ENCODE measurements at regions not wholly inside any gene's neighbourhood (a gene's known extent, or its start where the extent isn't known, plus 50 kb on each side); places are given as distances from the start of the nearest gene placed in this dataset.

GRCh38 chr18:77442393-77442792, 192.7 kb downstream of the GALR1 start:
- Histone ChIP-seq H3K4ac (ENCODE audit: low read length) (no peak overlapping the region), H3K9me3 (replicated peaks in 1 of 2; ENCODE audit: control insufficient read depth in 2 of 2, insufficient read depth in 1 of 2, low read depth in 1 of 2, low read length in 2 of 2) (no peaks in the 10 kb centered on the region), H3K4me2 (ENCODE audit: insufficient read depth, low read length, poor library complexity, severe bottlenecking) (no peak overlapping the region), H2BK5ac (ENCODE audit: low read length) (no peak overlapping the region), H3K23ac (ENCODE audit: low read depth, low read length, poor library complexity) (no peak overlapping the region), H4K8ac (ENCODE audit: low read depth, low read length) (no peak overlapping the region), H3K27ac (replicated peaks; ENCODE audit: low read length) (no peak overlapping the region), H3K14ac (ENCODE audit: low read length) (no peak overlapping the region), H2AFZ (ENCODE audit: low read length) (no peak overlapping the region), H2BK120ac (ENCODE audit: low read depth, low read length) (no peak overlapping the region), H3K18ac (ENCODE audit: low read length) (no peak overlapping the region), H2AK5ac (ENCODE audit: low read depth, low read length) (no peak overlapping the region), H3K4me1 (ENCODE audit: control insufficient read depth in 2 of 2, insufficient read depth in 1 of 2, low read depth in 1 of 2, low read length in 2 of 2) (no peaks in the 10 kb centered on the region), H4K91ac (ENCODE audit: low read depth, low read length, poor library complexity) (no peak overlapping the region), H2BK15ac (ENCODE audit: low read length) (no peak overlapping the region), H3K4me3 (ENCODE audit: low read length in 2 of 2) (no peak overlapping the region), H3K9ac (ENCODE audit: low read depth, low read length, poor library complexity) (no peak overlapping the region), H3K79me1 (ENCODE audit: low read depth, low read length) (no peaks in the 10 kb centered on the region), H2BK12ac (ENCODE audit: low read length) (no peak overlapping the region), H3K27me3 (ENCODE audit: control insufficient read depth in 3 of 3, insufficient read depth in 3 of 3, low read depth in 1 of 3, low read length in 3 of 3) (no peaks in the 10 kb centered on the region), H3K36me3 (replicated peaks in 1 of 2; ENCODE audit: control insufficient read depth in 2 of 2, insufficient read depth in 2 of 2, low read length in 2 of 2) (no peaks in the 10 kb centered on the region)
- WGBS, 2 donors (ENCODE audit: extremely low coverage in 2 of 2, insufficient read length in 2 of 2, insufficient replicate concordance in 1 of 2): no CpG with 5 or more reads among the region's 6 CpGs
- no peak for DNase-seq (ENCODE audit: low spot score)

- Histone ChIP-seq H3K23ac (ENCODE audit: low read depth, low read length, poor library complexity) (no peak overlapping the region), H3K4ac (ENCODE audit: low read length) (no peak overlapping the region), H3K4me3 (ENCODE audit: low read length in 2 of 2) (peak overlapping the region in 1 of 2 donors; percentile 57), H3K27me3 (ENCODE audit: control insufficient read depth in 3 of 3, insufficient read depth in 3 of 3, low read depth in 1 of 3, low read length in 3 of 3) (no peaks in the 10 kb centered on the region), H2BK5ac (ENCODE audit: low read length) (no peak overlapping the region), H3K18ac (ENCODE audit: low read length) (peak overlapping the region; percentile 72), H3K79me1 (ENCODE audit: low read depth, low read length) (no peaks in the 10 kb centered on the region), H2AK5ac (ENCODE audit: low read depth, low read length) (no peak overlapping the region), H4K91ac (ENCODE audit: low read depth, low read length, poor library complexity) (no peak overlapping the region), H3K4me2 (ENCODE audit: insufficient read depth, low read length, poor library complexity, severe bottlenecking) (no peak overlapping the region), H3K9me3 (replicated peaks in 1 of 2; ENCODE audit: control insufficient read depth in 2 of 2, insufficient read depth in 1 of 2, low read depth in 1 of 2, low read length in 2 of 2) (no peaks in the 10 kb centered on the region), H3K9ac (ENCODE audit: low read depth, low read length, poor library complexity) (no peak overlapping the region), H2BK15ac (ENCODE audit: low read length) (no peak overlapping the region), H2BK120ac (ENCODE audit: low read depth, low read length) (no peak overlapping the region), H2BK12ac (ENCODE audit: low read length) (no peak overlapping the region), H3K36me3 (replicated peaks in 1 of 2; ENCODE audit: control insufficient read depth in 2 of 2, insufficient read depth in 2 of 2, low read length in 2 of 2) (no peaks in the 10 kb centered on the region), H2AFZ (ENCODE audit: low read length) (no peak overlapping the region), H3K27ac (replicated peaks; ENCODE audit: low read length) (no peak overlapping the region), H4K8ac (ENCODE audit: low read depth, low read length) (no peak overlapping the region), H3K4me1 (ENCODE audit: control insufficient read depth in 2 of 2, insufficient read depth in 1 of 2, low read depth in 1 of 2, low read length in 2 of 2) (no peaks in the 10 kb centered on the region), H3K14ac (ENCODE audit: low read length) (no peak overlapping the region)
- no peak for DNase-seq (ENCODE audit: low spot score)
- WGBS, 2 donors (ENCODE audit: extremely low coverage in 2 of 2, insufficient read length in 2 of 2, insufficient replicate concordance in 1 of 2): no CpG with 5 or more reads among the region's 10 CpGs
Observed at GRCh38 chr18:77444385-77444784, 194.7 kb downstream of the GALR1 start.

GRCh38 chr18:77448046-77448445, 198.4 kb downstream of the GALR1 start:
- no peak overlapping the region for H4K91ac ChIP-seq (ENCODE audit: low read depth, low read length, poor library complexity)
- no peak overlapping the region for H2BK120ac ChIP-seq (ENCODE audit: low read depth, low read length)
- DNase-seq (ENCODE audit: low spot score): no peak
- H3K4me2 ChIP-seq (ENCODE audit: insufficient read depth, low read length, poor library complexity, severe bottlenecking): no peak overlapping the region
- H3K27ac ChIP-seq (replicated peaks; ENCODE audit: low read length): no peak overlapping the region
- no peak overlapping the region for H2AK5ac ChIP-seq (ENCODE audit: low read depth, low read length)
- H4K8ac ChIP-seq (ENCODE audit: low read depth, low read length): no peak overlapping the region
- H3K18ac ChIP-seq (ENCODE audit: low read length): no peak overlapping the region
- no peaks in the 10 kb centered on the region for H3K27me3 ChIP-seq (ENCODE audit: control insufficient read depth in 3 of 3, insufficient read depth in 3 of 3, low read depth in 1 of 3, low read length in 3 of 3)
- H3K9ac ChIP-seq (ENCODE audit: low read depth, low read length, poor library complexity): no peak overlapping the region
- no peak overlapping the region for H3K4ac ChIP-seq (ENCODE audit: low read length)
- no peaks in the 10 kb centered on the region for H3K4me1 ChIP-seq (ENCODE audit: control insufficient read depth in 2 of 2, insufficient read depth in 1 of 2, low read depth in 1 of 2, low read length in 2 of 2)
- no peak overlapping the region for H2AFZ ChIP-seq (ENCODE audit: low read length)
- no peak overlapping the region for H2BK15ac ChIP-seq (ENCODE audit: low read length)
- H2BK12ac ChIP-seq (ENCODE audit: low read length): no peak overlapping the region
- no peak overlapping the region for H3K23ac ChIP-seq (ENCODE audit: low read depth, low read length, poor library complexity)
- H3K14ac ChIP-seq (ENCODE audit: low read length): no peak overlapping the region
- no peak overlapping the region for H2BK5ac ChIP-seq (ENCODE audit: low read length)
- no CpG with 5 or more reads among the region's 6 CpGs for WGBS, 2 donors (ENCODE audit: extremely low coverage in 2 of 2, insufficient read length in 2 of 2, insufficient replicate concordance in 1 of 2)
- no peaks in the 10 kb centered on the region for H3K79me1 ChIP-seq (ENCODE audit: low read depth, low read length)
- no peaks in the 10 kb centered on the region for H3K9me3 ChIP-seq (replicated peaks in 1 of 2; ENCODE audit: control insufficient read depth in 2 of 2, insufficient read depth in 1 of 2, low read depth in 1 of 2, low read length in 2 of 2)
- H3K36me3 ChIP-seq (replicated peaks in 1 of 2; ENCODE audit: control insufficient read depth in 2 of 2, insufficient read depth in 2 of 2, low read length in 2 of 2): no peaks in the 10 kb centered on the region
- H3K4me3 ChIP-seq (ENCODE audit: low read length in 2 of 2): no peak overlapping the region

DNA sequence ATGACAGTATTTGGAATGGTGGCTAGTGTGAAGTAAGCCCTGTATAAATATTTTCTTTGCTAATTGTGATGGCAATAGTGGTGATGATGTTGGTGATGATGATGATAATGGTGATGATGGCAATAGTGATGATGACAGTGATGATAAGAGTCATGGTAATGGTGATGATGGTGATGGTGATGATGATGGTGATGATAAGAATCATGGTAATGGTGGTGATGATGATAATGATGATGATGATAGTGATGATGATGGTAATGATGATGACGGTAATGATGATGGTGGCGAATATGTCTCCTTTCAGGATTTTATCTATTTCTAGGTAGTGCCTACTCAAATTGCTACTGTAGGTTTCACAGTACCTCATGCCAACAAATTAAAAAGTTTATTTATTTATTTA, 205.4 kb downstream of the GALR1 start:
- H2BK12ac ChIP-seq (ENCODE audit: low read length): no peak overlapping the region
- H2BK5ac ChIP-seq (ENCODE audit: low read length): no peak overlapping the region
- no peak overlapping the region for H2AFZ ChIP-seq (ENCODE audit: low read length)
- H3K9me3 ChIP-seq (replicated peaks in 1 of 2; ENCODE audit: control insufficient read depth in 2 of 2, insufficient read depth in 1 of 2, low read depth in 1 of 2, low read length in 2 of 2): no peaks in the 10 kb centered on the region
- H3K23ac ChIP-seq (ENCODE audit: low read depth, low read length, poor library complexity): no peak overlapping the region
- H3K18ac ChIP-seq (ENCODE audit: low read length): no peak overlapping the region
- H3K4me2 ChIP-seq (ENCODE audit: insufficient read depth, low read length, poor library complexity, severe bottlenecking): no peak overlapping the region
- H3K27me3 ChIP-seq (ENCODE audit: control insufficient read depth in 3 of 3, insufficient read depth in 3 of 3, low read depth in 1 of 3, low read length in 3 of 3): no peaks in the 10 kb centered on the region
- no peak for DNase-seq (ENCODE audit: low spot score)
- H2BK15ac ChIP-seq (ENCODE audit: low read length): no peak overlapping the region
- H4K91ac ChIP-seq (ENCODE audit: low read depth, low read length, poor library complexity): no peak overlapping the region
- no peak overlapping the region for H3K9ac ChIP-seq (ENCODE audit: low read depth, low read length, poor library complexity)
- H2AK5ac ChIP-seq (ENCODE audit: low read depth, low read length): no peak overlapping the region
- no peak overlapping the region for H3K4ac ChIP-seq (ENCODE audit: low read length)
- H2BK120ac ChIP-seq (ENCODE audit: low read depth, low read length): no peak overlapping the region
- H4K8ac ChIP-seq (ENCODE audit: low read depth, low read length): no peak overlapping the region
- WGBS, 2 donors (ENCODE audit: extremely low coverage in 2 of 2, insufficient read length in 2 of 2, insufficient replicate concordance in 1 of 2): no CpG with 5 or more reads among the region's 2 CpGs
- no peak overlapping the region for H3K27ac ChIP-seq (replicated peaks; ENCODE audit: low read length)
- H3K14ac ChIP-seq (ENCODE audit: low read length): no peak overlapping the region
- no peak overlapping the region for H3K4me3 ChIP-seq (ENCODE audit: low read length in 2 of 2)
- H3K4me1 ChIP-seq (ENCODE audit: control insufficient read depth in 2 of 2, insufficient read depth in 1 of 2, low read depth in 1 of 2, low read length in 2 of 2): no peaks in the 10 kb centered on the region
- no peaks in the 10 kb centered on the region for H3K79me1 ChIP-seq (ENCODE audit: low read depth, low read length)
- H3K36me3 ChIP-seq (replicated peaks in 1 of 2; ENCODE audit: control insufficient read depth in 2 of 2, insufficient read depth in 2 of 2, low read length in 2 of 2): no peaks in the 10 kb centered on the region

Data from neuronal stem cell (in vitro differentiated cells).